Fibroblast of pulmonary artery (primary cell): ENCODE measurements at regions not wholly inside any gene's neighbourhood (a gene's known extent, or its start where the extent isn't known, plus 50 kb on each side); places are given as distances from the start of the nearest gene placed in this dataset.

ENCODE experiments used
- DNase-seq: peaks from one replicate; pipeline ENCODE4 v3.0.0-alpha.2; 2010; ENCODE audit warnings: low read depth
- H3K4me3 ChIP-seq: replicated peaks from 2 replicates; pipeline ENCODE4 v1.5.1; 2011; ENCODE audit warnings: low read depth, mild to moderate bottlenecking, control low read depth, low read length, moderate library complexity
- TF ChIP-seq, protein P1 (sequence below): IDR thresholded peaks from 2 replicates; pipeline ENCODE4 v1.5.1; 2011; ENCODE audit warnings: mild to moderate bottlenecking, control low read depth, low read length, inconsistent platforms; ENCODE audit errors: missing control alignments

DNA sequence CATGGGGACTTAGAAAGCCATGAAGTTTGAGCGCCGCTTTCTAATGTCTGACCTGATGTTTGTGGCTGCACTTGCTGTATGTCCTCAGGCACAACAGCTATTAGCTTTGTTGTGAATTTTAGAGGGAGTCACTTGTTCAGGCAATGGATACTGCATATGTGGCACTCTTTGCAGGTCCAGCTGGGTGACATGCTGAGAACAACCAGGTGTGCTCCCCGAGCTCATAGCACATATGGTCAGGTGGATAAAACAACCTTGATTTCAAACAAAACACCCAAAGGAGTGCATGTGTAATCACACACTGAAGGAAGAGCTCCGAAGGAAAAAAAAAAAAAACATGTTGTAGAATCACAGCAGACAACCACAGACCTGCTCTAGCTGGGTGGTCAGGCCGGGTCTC lies 178.6 kb downstream of the BACH1 start:
- no peak overlapping the region for H3K4me3 ChIP-seq
- TF ChIP-seq, protein P1, sequence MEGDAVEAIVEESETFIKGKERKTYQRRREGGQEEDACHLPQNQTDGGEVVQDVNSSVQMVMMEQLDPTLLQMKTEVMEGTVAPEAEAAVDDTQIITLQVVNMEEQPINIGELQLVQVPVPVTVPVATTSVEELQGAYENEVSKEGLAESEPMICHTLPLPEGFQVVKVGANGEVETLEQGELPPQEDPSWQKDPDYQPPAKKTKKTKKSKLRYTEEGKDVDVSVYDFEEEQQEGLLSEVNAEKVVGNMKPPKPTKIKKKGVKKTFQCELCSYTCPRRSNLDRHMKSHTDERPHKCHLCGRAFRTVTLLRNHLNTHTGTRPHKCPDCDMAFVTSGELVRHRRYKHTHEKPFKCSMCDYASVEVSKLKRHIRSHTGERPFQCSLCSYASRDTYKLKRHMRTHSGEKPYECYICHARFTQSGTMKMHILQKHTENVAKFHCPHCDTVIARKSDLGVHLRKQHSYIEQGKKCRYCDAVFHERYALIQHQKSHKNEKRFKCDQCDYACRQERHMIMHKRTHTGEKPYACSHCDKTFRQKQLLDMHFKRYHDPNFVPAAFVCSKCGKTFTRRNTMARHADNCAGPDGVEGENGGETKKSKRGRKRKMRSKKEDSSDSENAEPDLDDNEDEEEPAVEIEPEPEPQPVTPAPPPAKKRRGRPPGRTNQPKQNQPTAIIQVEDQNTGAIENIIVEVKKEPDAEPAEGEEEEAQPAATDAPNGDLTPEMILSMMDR, result no peak
- no peak for DNase-seq

DNA sequence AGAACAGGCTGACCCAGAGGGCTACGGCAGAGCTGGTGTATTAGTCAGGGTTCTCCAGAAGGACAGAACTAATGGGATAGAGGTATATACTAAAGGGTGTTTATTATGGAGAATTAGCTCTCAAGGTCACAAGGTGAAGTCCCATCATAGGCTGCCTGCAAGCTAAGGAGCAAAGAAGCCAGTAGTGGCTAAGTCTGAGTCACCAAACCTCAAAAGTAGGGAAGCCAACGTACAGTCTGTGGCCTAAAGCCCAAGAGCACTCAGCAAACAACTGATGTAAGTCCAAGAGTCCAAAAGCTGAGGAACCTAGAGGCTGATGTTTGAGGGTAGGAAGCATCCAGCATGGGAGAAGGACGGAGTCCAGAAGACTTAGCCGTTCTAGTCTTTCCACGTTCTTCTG lies 179.2 kb downstream of the BACH1 start:
- TF ChIP-seq, protein P1, result no peak
- DNase-seq, result peak; percentile 7
- no peak overlapping the region for H3K4me3 ChIP-seq

GRCh38 chr21:29481081-29481480 lies 182.4 kb downstream of the BACH1 start:
- TF ChIP-seq, protein P1, result no peak
- DNase-seq, result no peak
- H3K4me3 ChIP-seq, result no peak overlapping the region

DNA sequence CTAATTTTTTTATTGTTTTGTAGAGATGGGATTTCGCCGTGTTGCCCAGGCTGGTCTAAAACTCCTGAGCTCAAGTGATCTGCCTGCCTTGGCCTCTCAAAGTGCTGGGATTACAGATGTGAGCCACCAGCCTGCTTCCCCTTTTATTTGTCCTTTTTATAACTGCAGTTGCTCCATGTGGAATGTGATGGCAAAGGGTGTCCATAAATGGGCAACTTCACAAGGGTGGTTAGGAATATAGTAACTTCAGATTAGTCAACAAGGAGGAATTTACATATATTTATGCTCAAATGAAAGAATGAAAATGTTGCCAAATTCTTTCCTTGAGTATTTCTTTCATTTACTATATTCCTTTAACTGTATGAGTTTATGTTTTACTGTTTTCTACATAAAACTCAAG lies 182.9 kb downstream of the BACH1 start:
- TF ChIP-seq, protein P1, result no peak
- DNase-seq, result peak; percentile 45

DNA sequence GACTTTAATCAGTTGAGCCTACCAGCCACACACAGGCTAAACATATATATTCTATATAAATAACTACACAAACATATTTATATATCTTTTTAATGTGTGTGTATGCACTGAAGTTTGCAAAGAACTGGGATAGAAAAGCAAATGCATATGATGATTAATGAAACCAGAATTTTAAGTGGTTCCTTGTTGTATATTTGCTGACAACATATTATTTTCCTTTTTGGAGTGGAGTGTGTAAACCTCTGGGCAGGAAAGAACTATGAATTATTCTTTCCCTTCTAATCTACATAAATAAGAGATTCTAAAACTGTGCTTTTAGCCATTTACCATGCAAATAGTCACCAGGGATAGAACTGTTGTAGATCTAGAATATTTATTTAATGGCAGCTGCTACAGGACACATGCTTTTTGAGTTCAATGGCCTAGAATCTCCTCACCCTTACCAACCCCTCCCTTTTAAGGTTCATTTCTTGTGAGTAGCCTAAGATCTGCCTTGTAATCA lies 187.6 kb downstream of the BACH1 start:
- no peak for DNase-seq
- TF ChIP-seq, protein P1, result no peak
- no peak overlapping the region for H3K4me3 ChIP-seq

More for the DNA sequence above, 182.9 kb downstream of the BACH1 start:
- no peak overlapping the region for H3K4me3 ChIP-seq
